Gastroesophageal sphincter (tissue), 4 donors: ENCODE measurements at regions not wholly inside any gene's neighbourhood (a gene's known extent, or its start where the extent isn't known, plus 50 kb on each side); places are given as distances from the start of the nearest gene placed in this dataset.

Experiments
- ATAC-seq: fragments of 150-250 bp; one replicate; pipeline ENCODE4 v1.9.1; 2016; ENCODE audit warnings: mild to moderate bottlenecking, moderate library complexity
- H3K27ac ChIP-seq, 4 donors: fragments of 200-600 bp; sonication (generic) in 3 of 4; 1 replicate in 3 of 4; 2 replicates in 1 of 4; pipeline ENCODE4 v1.5.1; 2016 to 2019
- H3K27me3 ChIP-seq: fragments of 200-600 bp; sonication (generic); one replicate; pipeline ENCODE4 v1.5.1; 2019
- H3K36me3 ChIP-seq, 2 donors: fragments of 200-600 bp; sonication (generic); one replicate each; pipeline ENCODE4 v1.5.1; 2019; ENCODE audit warnings: control low read depth in 1 of 2
- H3K4me1 ChIP-seq, 3 donors: fragments of 200-600 bp; sonication (generic); 1 replicate in 2 of 3; 2 replicates in 1 of 3; pipeline ENCODE4 v1.5.1; 2016 to 2019; ENCODE audit warnings: control low read depth in 2 of 3
- H3K4me3 ChIP-seq, 2 donors: fragments of 200-600 bp; sonication (generic); one replicate each; pipeline ENCODE4 v1.5.1; 2019; ENCODE audit warnings: mild to moderate bottlenecking in 1 of 2, moderate library complexity in 1 of 2
- H3K9me3 ChIP-seq, 3 donors: fragments of 200-600 bp; sonication (generic); one replicate each; pipeline ENCODE4 v1.5.1; 2017 to 2019; ENCODE audit warnings: control low read depth in 2 of 3
- EP300 ChIP-seq: sonication (generic); formaldehyde crosslinking; IDR thresholded peaks from one replicate; pipeline ENCODE4 v1.6.1; 2017; ENCODE audit warnings: antibody characterized with exemption, mild to moderate bottlenecking
- POLR2A ChIP-seq, 2 donors: fragments of 450-650 bp; IDR thresholded peaks; one replicate each; pipeline ENCODE4 v1.6.1; 2017; ENCODE audit warnings: antibody characterized with exemption in 2 of 2, mild to moderate bottlenecking in 2 of 2, moderate library complexity in 1 of 2
- POLR2AphosphoS5 ChIP-seq: sonication (generic); formaldehyde crosslinking; IDR thresholded peaks from one replicate; pipeline ENCODE4 v1.6.1; 2017; ENCODE audit warnings: antibody characterized with exemption
- WGBS, 2 donors: methylation state at CpG; one replicate each; pipeline ENCODE4 v1.1.5; 2018; ENCODE audit warnings: low coverage in 1 of 2; 5-methylcytosine and 5-hydroxymethylcytosine counted together
- TF ChIP-seq, protein P1 (sequence below), 4 experiments: fragments of 200-600 bp in 2 of 4; fragments of 450-650 bp in 2 of 4; sonication (generic) in 1 of 4; IDR thresholded peaks; one replicate each; pipeline ENCODE4 v1.5.1; 2017 to 2019; ENCODE audit warnings: antibody characterized with exemption in 4 of 4, mild to moderate bottlenecking in 2 of 4, moderate library complexity in 2 of 4

GRCh38 chr21:32844653-32845436 is 73.3 kb upstream of the PAXBP1 start:
- ATAC-seq = no peak
- Histone ChIP-seq H3K27me3 (peaks cover 3% of the 10 kb centered on the region), H3K4me3 (no peak overlapping the region), H3K36me3 (no peaks in the 10 kb centered on the region), H3K9me3 (no peaks in the 10 kb centered on the region), H3K27ac (no peak overlapping the region), H3K4me1 (no peaks in the 10 kb centered on the region)
- 70 to 80% methylated on average over 9 to 14 of the region's 14 CpGs for WGBS, 2 donors
- TF ChIP-seq, protein P1, sequence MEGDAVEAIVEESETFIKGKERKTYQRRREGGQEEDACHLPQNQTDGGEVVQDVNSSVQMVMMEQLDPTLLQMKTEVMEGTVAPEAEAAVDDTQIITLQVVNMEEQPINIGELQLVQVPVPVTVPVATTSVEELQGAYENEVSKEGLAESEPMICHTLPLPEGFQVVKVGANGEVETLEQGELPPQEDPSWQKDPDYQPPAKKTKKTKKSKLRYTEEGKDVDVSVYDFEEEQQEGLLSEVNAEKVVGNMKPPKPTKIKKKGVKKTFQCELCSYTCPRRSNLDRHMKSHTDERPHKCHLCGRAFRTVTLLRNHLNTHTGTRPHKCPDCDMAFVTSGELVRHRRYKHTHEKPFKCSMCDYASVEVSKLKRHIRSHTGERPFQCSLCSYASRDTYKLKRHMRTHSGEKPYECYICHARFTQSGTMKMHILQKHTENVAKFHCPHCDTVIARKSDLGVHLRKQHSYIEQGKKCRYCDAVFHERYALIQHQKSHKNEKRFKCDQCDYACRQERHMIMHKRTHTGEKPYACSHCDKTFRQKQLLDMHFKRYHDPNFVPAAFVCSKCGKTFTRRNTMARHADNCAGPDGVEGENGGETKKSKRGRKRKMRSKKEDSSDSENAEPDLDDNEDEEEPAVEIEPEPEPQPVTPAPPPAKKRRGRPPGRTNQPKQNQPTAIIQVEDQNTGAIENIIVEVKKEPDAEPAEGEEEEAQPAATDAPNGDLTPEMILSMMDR (IDR thresholded peaks at IDR 0.05) = no peak
- no peak for TF ChIP-seq EP300

GRCh38 chr21:32858628-32859027 is 87.1 kb upstream of the PAXBP1 start:
- H3K27me3 ChIP-seq = peaks cover 33% of the 10 kb centered on the region
- H3K36me3 ChIP-seq = no peaks in the 10 kb centered on the region
- H3K4me1 ChIP-seq = no peaks in the 10 kb centered on the region
- no peak overlapping the region for H3K27ac ChIP-seq
- WGBS, 2 donors = no CpG with 5 or more reads among the region's 4 CpGs
- no peak for ATAC-seq
- H3K4me3 ChIP-seq = no peak overlapping the region
- H3K9me3 ChIP-seq = no peaks in the 10 kb centered on the region
- TF ChIP-seq, protein P1 (IDR thresholded peaks at IDR 0.05) = no peak
- no peak for TF ChIP-seq POLR2A (IDR thresholded peaks at IDR 0.05)
- no peak for TF ChIP-seq EP300
- no peak for TF ChIP-seq POLR2AphosphoS5

DNA sequence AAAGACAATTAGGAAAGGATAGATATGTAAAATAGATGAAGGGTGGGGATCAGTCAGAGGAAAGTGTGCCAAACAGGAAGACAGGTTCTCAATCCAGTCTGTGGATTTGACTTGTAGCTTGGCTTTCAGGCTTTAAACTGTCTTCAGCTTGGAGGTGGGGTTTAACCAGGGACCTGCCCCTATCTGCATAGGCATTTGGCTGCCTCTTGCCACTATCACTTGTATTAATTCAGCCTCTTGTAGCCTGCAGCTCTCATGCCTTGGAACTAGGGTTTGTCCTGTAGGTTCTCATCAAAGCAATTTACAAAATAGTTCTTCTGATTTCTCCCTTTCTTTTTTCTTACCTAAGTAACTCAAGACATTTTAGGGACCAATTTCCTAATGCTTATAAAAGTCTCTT is 88.8 kb upstream of the PAXBP1 start:
- ATAC-seq = no peak
- H3K9me3 ChIP-seq = no peaks in the 10 kb centered on the region
- no peaks in the 10 kb centered on the region for H3K36me3 ChIP-seq
- peaks cover 20% of the 10 kb centered on the region for H3K27me3 ChIP-seq
- TF ChIP-seq POLR2AphosphoS5 (no peak), POLR2A (IDR thresholded peaks at IDR 0.05) (no peak), EP300 (no peak)
- TF ChIP-seq, protein P1 (IDR thresholded peaks at IDR 0.05) = no peak
- no peak overlapping the region for H3K4me3 ChIP-seq
- H3K4me1 ChIP-seq = no peaks in the 10 kb centered on the region
- no peak overlapping the region for H3K27ac ChIP-seq

- no peak overlapping the region for H3K4me3 ChIP-seq
- no peak for ATAC-seq
- H3K4me1 ChIP-seq = no peaks in the 10 kb centered on the region
- H3K36me3 ChIP-seq = no peaks in the 10 kb centered on the region
- no peak overlapping the region for H3K27ac ChIP-seq
- H3K9me3 ChIP-seq = no peaks in the 10 kb centered on the region
- no peak for TF ChIP-seq POLR2A (IDR thresholded peaks at IDR 0.05)
- TF ChIP-seq, protein P1 (IDR thresholded peaks at IDR 0.05) = no peak
- no peak for TF ChIP-seq POLR2AphosphoS5
- no peak for TF ChIP-seq EP300
- WGBS, 2 donors = 24 to 45% methylated on average over 3 to 4 of the region's 4 CpGs
- H3K27me3 ChIP-seq = peaks cover 20% of the 10 kb centered on the region
Measured at GRCh38 chr21:32861866-32862265, 90.3 kb upstream of the PAXBP1 start.

- WGBS, 2 donors = 77 to 83% methylated on average over 4 of the region's 4 CpGs
Measured at GRCh38 chr21:32867597-32867996, 96.0 kb upstream of the PAXBP1 start.

More at GRCh38 chr21:32867597-32867996, 96.0 kb upstream of the PAXBP1 start:
- Histone ChIP-seq H3K36me3 (no peaks in the 10 kb centered on the region), H3K4me1 (no peaks in the 10 kb centered on the region), H3K4me3 (no peak overlapping the region), H3K27me3 (peaks cover 12% of the 10 kb centered on the region), H3K9me3 (no peaks in the 10 kb centered on the region), H3K27ac (no peak overlapping the region)
- no peak for TF ChIP-seq EP300
- TF ChIP-seq, protein P1 (IDR thresholded peaks at IDR 0.05) = no peak
- no peak for ATAC-seq
